A673 (cell line): ENCODE measurements at regions not wholly inside any gene's neighbourhood (a gene's known extent, or its start where the extent isn't known, plus 50 kb on each side); places are given as distances from the start of the nearest gene placed in this dataset.

Experiments used
- CTCF ChIP-seq: fragments of 300-800, 200-600 bp; sonication (generic); conservative IDR thresholded peaks from 2 replicates; pipeline ENCODE4 v1.5.1; 2017; ENCODE audit warnings: low read depth, mild to moderate bottlenecking, antibody characterized with exemption, low read length, moderate library complexity, mixed read lengths
- EZH2 ChIP-seq: fragments of 200-600 bp; sonication (generic); IDR thresholded peaks from 2 replicates; pipeline ENCODE4 v1.6.1; 2017; ENCODE audit warnings: borderline replicate concordance, low read depth, mild to moderate bottlenecking, mixed read lengths, antibody characterized with exemption, low read length; ENCODE audit not compliant: poor library complexity, severe bottlenecking

GRCh38 chr7:144960763-144961162 is 124.9 kb upstream of the TPK1 start:
- no peak for TF ChIP-seq CTCF
- TF ChIP-seq EZH2: no peak
